Hepatocyte (in vitro differentiated cells): ENCODE measurements at regions not wholly inside any gene's neighbourhood (a gene's known extent, or its start where the extent isn't known, plus 50 kb on each side); places are given as distances from the start of the nearest gene placed in this dataset.

Experiments
- DNase-seq: peaks from one replicate; pipeline ENCODE4 v3.0.0-alpha.2; 2016; ENCODE audit warnings: low spot score
- H2AFZ ChIP-seq: fragments of 200-600 bp; sonication (generic); 2 replicates; pipeline ENCODE4 v1.6.0; 2016; ENCODE audit warnings: antibody characterized with exemption, mild to moderate bottlenecking
- H3K27ac ChIP-seq: fragments of 200-600 bp; sonication (generic); 2 replicates; pipeline ENCODE4 v1.5.1; 2016; ENCODE audit warnings: mild to moderate bottlenecking
- H3K27me3 ChIP-seq: fragments of 200-600 bp; sonication (generic); 2 replicates; pipeline ENCODE4 v1.6.1; 2016
- H3K36me3 ChIP-seq: fragments of 200-600 bp; sonication (generic); replicated peaks from 2 replicates; pipeline ENCODE4 v1.5.1; 2016; ENCODE audit warnings: low read depth; ENCODE audit not compliant: insufficient read depth
- H3K4me1 ChIP-seq: fragments of 200-600 bp; sonication (generic); 2 replicates; pipeline ENCODE4 v1.5.1; 2016; ENCODE audit warnings: mild to moderate bottlenecking, moderate library complexity; ENCODE audit not compliant: insufficient read depth
- H3K4me2 ChIP-seq: fragments of 200-600 bp; sonication (generic); 2 replicates; pipeline ENCODE4 v1.6.0; 2016
- H3K4me3 ChIP-seq: fragments of 200-600 bp; sonication (generic); 2 replicates; pipeline ENCODE4 v1.5.1; 2016; ENCODE audit warnings: mild to moderate bottlenecking
- H3K79me2 ChIP-seq: fragments of 200-600 bp; sonication (generic); 2 replicates; pipeline ENCODE4 v1.6.0; 2017; ENCODE audit warnings: mild to moderate bottlenecking
- H3K9me2 ChIP-seq: fragments of 200-600 bp; sonication (generic); replicated peaks from 2 replicates; pipeline ENCODE4 v1.6.0; 2017; ENCODE audit warnings: mild to moderate bottlenecking; ENCODE audit not compliant: insufficient read depth
- H3K9me3 ChIP-seq: fragments of 200-600 bp; sonication (generic); 2 replicates; pipeline ENCODE4 v1.5.1; 2016; ENCODE audit warnings: low read depth, mild to moderate bottlenecking
- H4K20me1 ChIP-seq: fragments of 200-600 bp; sonication (generic); 2 replicates; pipeline ENCODE4 v1.6.0; 2016; ENCODE audit warnings: mild to moderate bottlenecking; ENCODE audit not compliant: insufficient read depth, poor library complexity, severe bottlenecking
- EZH2 ChIP-seq: fragments of 200-600 bp; sonication (generic); IDR thresholded peaks from 2 replicates; pipeline ENCODE4 v1.6.1; 2016; ENCODE audit warnings: antibody characterized with exemption, mild to moderate bottlenecking, borderline replicate concordance
- EZH2phosphoT487 ChIP-seq: fragments of 200-600 bp; sonication (generic); IDR thresholded peaks from one replicate; pipeline ENCODE4 v1.6.1; 2018; ENCODE audit warnings: antibody characterized with exemption, mild to moderate bottlenecking, low read depth, moderate library complexity; ENCODE audit not compliant: unreplicated experiment, severe bottlenecking
- WGBS: methylation state at CpG from one replicate; pipeline ENCODE4 v1.1.6; 2016; ENCODE audit warnings: low lambda C conversion rate; ENCODE audit errors: missing lambda C conversion rate; 5-methylcytosine and 5-hydroxymethylcytosine counted together
- TF ChIP-seq, protein P1 (sequence below): fragments of 200-600 bp; sonication (generic); IDR thresholded peaks from 2 replicates; pipeline ENCODE4 v1.5.1; 2016; ENCODE audit warnings: antibody characterized with exemption, mild to moderate bottlenecking; ENCODE audit not compliant: poor library complexity

DNA sequence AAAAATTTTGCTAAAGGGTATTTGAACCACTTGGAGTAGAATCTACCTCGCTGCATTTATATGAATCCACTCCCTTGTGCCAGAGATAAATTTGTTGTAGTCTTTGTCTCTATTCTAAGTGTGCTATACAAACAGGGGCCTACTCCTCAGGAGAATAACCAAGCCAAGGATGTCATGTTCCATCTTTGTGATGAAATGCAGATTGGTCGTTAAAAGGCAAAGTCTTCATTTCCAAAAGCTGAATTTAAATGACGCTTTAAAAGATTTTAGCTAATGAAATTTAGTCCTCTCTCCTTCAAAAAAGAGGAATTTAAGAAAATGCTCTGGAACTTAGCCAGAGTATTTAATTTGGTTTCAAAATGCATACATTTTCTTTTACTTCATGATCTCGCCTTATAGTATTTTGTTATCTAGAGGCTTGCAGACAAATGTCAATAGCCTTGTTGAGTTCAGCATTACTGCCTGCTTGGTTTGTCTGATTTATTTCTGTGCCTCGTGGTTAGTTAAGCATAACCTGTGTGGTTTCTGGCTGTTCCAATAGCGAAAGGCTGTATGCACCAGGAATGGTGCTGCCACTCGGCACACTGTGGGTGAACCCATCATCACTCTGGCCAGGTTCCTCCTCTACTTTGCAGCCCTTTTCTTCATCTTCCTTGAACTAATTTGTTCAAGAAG lies 417.6 kb downstream of the ZNF521 start:
- H3K36me3 ChIP-seq, result no peaks in the 10 kb centered on the region

DNA sequence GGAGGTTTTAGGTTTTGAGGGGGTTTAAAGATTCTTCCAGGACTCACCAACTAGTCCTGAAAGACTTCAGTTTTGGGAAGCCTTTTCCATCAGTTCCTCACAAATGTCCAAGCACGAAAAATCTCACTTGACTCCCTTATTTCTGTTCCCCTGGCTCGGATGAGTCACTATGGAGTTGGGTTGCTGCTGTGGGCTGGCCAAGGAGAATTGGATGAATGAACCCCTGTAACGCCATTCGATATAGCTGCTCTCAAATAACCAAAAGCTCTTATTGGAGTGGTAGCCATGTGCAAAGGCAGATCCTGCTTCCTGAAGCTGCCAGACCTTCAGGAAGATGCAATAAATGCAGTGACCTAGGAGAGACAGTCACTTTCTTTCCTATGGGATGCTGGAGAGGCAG lies 417.0 kb downstream of the ZNF521 start:
- Histone ChIP-seq H3K9me3 (no peaks in the 10 kb centered on the region), H2AFZ (no peak overlapping the region), H3K9me2 (no peaks in the 10 kb centered on the region), H3K27me3 (peaks cover 11% of the 10 kb centered on the region), H3K36me3 (no peaks in the 10 kb centered on the region), H3K4me3 (no peak overlapping the region), H3K4me2 (no peak overlapping the region), H3K27ac (no peak overlapping the region), H4K20me1 (no peaks in the 10 kb centered on the region), H3K79me2 (no peaks in the 10 kb centered on the region), H3K4me1 (no peaks in the 10 kb centered on the region)
- no peak for DNase-seq
- TF ChIP-seq, protein P1, sequence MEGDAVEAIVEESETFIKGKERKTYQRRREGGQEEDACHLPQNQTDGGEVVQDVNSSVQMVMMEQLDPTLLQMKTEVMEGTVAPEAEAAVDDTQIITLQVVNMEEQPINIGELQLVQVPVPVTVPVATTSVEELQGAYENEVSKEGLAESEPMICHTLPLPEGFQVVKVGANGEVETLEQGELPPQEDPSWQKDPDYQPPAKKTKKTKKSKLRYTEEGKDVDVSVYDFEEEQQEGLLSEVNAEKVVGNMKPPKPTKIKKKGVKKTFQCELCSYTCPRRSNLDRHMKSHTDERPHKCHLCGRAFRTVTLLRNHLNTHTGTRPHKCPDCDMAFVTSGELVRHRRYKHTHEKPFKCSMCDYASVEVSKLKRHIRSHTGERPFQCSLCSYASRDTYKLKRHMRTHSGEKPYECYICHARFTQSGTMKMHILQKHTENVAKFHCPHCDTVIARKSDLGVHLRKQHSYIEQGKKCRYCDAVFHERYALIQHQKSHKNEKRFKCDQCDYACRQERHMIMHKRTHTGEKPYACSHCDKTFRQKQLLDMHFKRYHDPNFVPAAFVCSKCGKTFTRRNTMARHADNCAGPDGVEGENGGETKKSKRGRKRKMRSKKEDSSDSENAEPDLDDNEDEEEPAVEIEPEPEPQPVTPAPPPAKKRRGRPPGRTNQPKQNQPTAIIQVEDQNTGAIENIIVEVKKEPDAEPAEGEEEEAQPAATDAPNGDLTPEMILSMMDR, result no peak
- TF ChIP-seq EZH2phosphoT487 (no peak), EZH2 (no peak)
- WGBS, result 100% methylated on average over 4 of the region's 4 CpGs

More for the DNA sequence above, 417.6 kb downstream of the ZNF521 start:
- DNase-seq, result no peak
- H3K79me2 ChIP-seq, result no peaks in the 10 kb centered on the region
- no peaks in the 10 kb centered on the region for H3K4me1 ChIP-seq
- no peak overlapping the region for H2AFZ ChIP-seq
- no peaks in the 10 kb centered on the region for H3K9me3 ChIP-seq
- no peak overlapping the region for H3K27ac ChIP-seq
- TF ChIP-seq EZH2phosphoT487 (no peak), EZH2 (no peak)
- TF ChIP-seq, protein P1, result no peak
- peaks cover 11% of the 10 kb centered on the region for H3K27me3 ChIP-seq
- no peaks in the 10 kb centered on the region for H3K9me2 ChIP-seq
- H3K4me2 ChIP-seq, result no peak overlapping the region
- H4K20me1 ChIP-seq, result no peaks in the 10 kb centered on the region
- no peak overlapping the region for H3K4me3 ChIP-seq
- WGBS, result 77% methylated on average over 7 of the region's 7 CpGs

DNA sequence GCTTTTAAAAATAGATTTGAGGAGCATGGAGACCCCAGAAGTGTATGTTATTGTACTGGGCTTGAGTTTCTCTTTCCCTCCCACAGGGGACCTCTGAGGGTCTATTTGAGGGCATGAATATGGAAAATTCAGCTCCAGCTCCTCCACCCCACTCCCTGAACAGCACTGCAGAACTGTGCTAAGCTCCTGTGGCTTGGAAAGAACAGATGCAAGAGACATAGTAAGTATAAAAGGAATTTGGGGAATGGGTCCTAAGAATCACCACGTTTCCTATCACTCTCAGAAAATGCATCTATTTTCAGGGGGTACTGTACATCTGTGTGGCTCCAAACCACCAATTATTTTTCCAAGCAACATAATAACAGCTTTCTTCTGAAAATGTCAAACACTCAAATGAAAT lies 416.1 kb downstream of the ZNF521 start:
- Histone ChIP-seq H3K27ac (no peak overlapping the region), H3K79me2 (no peaks in the 10 kb centered on the region), H3K4me2 (no peak overlapping the region), H4K20me1 (no peaks in the 10 kb centered on the region), H3K4me3 (no peak overlapping the region), H3K27me3 (peaks cover 11% of the 10 kb centered on the region), H3K4me1 (no peaks in the 10 kb centered on the region), H3K9me2 (no peaks in the 10 kb centered on the region), H3K9me3 (no peaks in the 10 kb centered on the region), H3K36me3 (no peaks in the 10 kb centered on the region), H2AFZ (no peak overlapping the region)
- no peak for TF ChIP-seq EZH2
- TF ChIP-seq EZH2phosphoT487, result no peak
- TF ChIP-seq, protein P1, result no peak
- whole genome bisulfite sequencing, result 80% methylated on average over 1 of the region's 1 CpG
- no peak for DNase-seq
